Muscle of leg (tissue), 3 donors: ENCODE measurements at regions not wholly inside any gene's neighbourhood (a gene's known extent, or its start where the extent isn't known, plus 50 kb on each side); places are given as distances from the start of the nearest gene placed in this dataset.

Experiments
- DNase-seq: peaks from one replicate; pipeline ENCODE4 v3.0.0; 2013
- H3K27ac ChIP-seq: one replicate; pipeline ENCODE4 v1.5.1; 2013; ENCODE audit warnings: mild to moderate bottlenecking, low read length, control low read depth
- H3K27me3 ChIP-seq: one replicate; pipeline ENCODE4 v1.6.1; 2013; ENCODE audit warnings: low read length; ENCODE audit not compliant: control insufficient read depth, insufficient read depth
- H3K36me3 ChIP-seq: one replicate; pipeline ENCODE4 v1.6.1; 2013; ENCODE audit warnings: low read length; ENCODE audit not compliant: control insufficient read depth, insufficient read depth
- H3K4me1 ChIP-seq: one replicate; pipeline ENCODE4 v1.6.1; 2013; ENCODE audit warnings: low read length; ENCODE audit not compliant: control insufficient read depth, insufficient read depth
- H3K4me3 ChIP-seq: one replicate; pipeline ENCODE4 v1.5.1; 2013; ENCODE audit warnings: low read length, control low read depth
- H3K9me3 ChIP-seq: replicated peaks from 2 replicates; pipeline ENCODE4 v1.6.1; 2013; ENCODE audit warnings: low read depth, low read length; ENCODE audit not compliant: control insufficient read depth
- WGBS: methylation state at CpG from one replicate; pipeline ENCODE4 v1.1.5; 2013; ENCODE audit warnings: missing lambda C conversion rate; ENCODE audit not compliant: insufficient coverage; 5-methylcytosine and 5-hydroxymethylcytosine counted together

DNA sequence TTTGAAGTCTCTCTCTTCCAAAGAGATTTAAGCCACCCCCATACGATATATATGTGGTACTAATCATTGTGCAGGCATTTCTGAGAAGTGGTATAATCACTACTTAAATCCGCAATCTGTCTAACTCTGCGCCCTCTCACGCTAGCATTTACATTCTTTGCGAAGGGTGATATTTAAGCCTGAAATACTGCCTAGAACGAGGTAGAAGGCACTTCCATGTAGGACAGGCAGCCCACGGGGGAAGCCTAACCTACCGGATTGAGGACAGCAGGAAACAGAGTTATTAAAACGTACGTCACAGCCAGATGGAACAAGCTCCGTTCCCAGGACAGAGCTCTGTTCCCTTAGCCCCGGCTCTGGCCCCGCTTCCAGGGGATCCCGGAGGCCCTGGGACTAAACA, 59.3 kb upstream of the ECHDC3 start:
- no peak overlapping the region for H3K27ac ChIP-seq
- H3K27me3 ChIP-seq: peaks cover 8% of the 10 kb centered on the region
- peaks cover 27% of the 10 kb centered on the region for H3K4me1 ChIP-seq
- DNase-seq: peak; percentile 52
- no peak overlapping the region for H3K4me3 ChIP-seq
- H3K9me3 ChIP-seq: no peaks in the 10 kb centered on the region
- no peaks in the 10 kb centered on the region for H3K36me3 ChIP-seq
- 36% methylated on average over 6 of the region's 14 CpGs for WGBS

DNA sequence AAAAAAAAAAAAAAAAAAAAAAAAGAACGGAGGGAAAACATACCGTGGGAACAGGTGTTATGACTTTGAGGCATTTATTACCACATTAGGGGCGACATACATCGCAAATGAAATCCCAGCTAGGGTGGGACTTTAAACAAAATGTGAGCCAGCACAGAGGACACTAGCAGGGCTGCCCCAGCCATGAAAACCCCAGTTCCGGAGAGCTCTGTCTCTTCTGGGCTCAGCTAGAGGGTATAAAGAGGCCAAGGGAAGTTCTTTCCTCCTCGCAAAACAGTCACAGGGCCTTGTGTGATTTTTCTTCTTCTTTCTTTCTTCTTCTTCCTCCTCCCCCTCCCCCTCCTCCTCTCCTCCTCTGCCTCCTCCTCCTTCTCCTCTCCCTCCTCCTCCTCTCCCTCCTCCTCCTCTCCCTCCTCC, 59.9 kb upstream of the ECHDC3 start:
- no peaks in the 10 kb centered on the region for H3K9me3 ChIP-seq
- H3K4me1 ChIP-seq: peaks cover 21% of the 10 kb centered on the region
- H3K4me3 ChIP-seq: no peak overlapping the region
- H3K27me3 ChIP-seq: peaks cover 11% of the 10 kb centered on the region
- H3K36me3 ChIP-seq: no peaks in the 10 kb centered on the region
- H3K27ac ChIP-seq: no peak overlapping the region
- 51% methylated on average over 3 of the region's 6 CpGs for WGBS
- no peak for DNase-seq

DNA sequence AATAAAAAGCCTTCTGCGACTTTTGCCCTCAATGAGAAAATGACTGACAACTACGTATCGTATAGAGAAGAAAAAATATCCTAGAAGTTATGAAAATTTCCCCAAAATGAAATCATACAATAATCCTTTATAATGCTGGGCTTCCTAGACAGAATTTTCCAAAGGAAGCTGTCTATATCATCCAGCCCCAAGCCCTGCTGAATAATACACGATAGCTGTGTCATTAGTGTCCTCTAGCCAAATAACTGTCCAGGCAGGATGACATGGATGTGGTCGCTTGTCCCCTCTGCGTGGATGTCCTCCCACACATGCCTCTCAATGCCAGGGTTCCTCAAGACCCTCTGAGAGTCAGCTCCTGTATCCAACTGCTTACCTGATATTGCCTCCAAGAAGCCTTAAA, 61.7 kb upstream of the ECHDC3 start:
- 91% methylated on average over 3 of the region's 6 CpGs for WGBS
- no peak for DNase-seq
- Histone ChIP-seq H3K36me3 (no peaks in the 10 kb centered on the region), H3K27ac (no peak overlapping the region), H3K4me3 (no peak overlapping the region), H3K9me3 (no peaks in the 10 kb centered on the region), H3K4me1 (peaks cover 14% of the 10 kb centered on the region), H3K27me3 (peaks cover 14% of the 10 kb centered on the region)

DNA sequence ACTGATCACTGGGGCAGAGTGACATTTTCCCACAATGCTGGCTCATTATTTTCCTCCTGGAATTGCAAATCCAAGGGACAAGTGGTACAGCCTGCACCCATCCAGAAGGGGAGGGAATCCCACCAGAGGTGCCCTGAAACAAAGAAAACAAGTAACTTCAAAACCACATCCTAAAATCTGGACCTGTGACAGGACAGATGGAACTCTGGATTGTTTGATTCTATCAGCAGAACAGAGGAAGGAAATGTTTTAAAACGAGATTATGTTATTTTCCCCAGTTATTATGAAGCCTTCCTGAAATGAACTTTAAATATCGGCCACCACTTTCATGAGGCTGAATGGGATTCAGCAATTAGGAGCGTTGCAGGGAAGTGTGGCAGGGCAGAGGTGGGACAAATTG, 62.2 kb upstream of the ECHDC3 start:
- Histone ChIP-seq H3K27me3 (peaks cover 14% of the 10 kb centered on the region), H3K4me3 (no peak overlapping the region), H3K36me3 (no peaks in the 10 kb centered on the region), H3K4me1 (peaks cover 12% of the 10 kb centered on the region), H3K9me3 (no peaks in the 10 kb centered on the region), H3K27ac (no peak overlapping the region)
- DNase-seq: no peak
- 24% methylated on average over 2 of the region's 3 CpGs for WGBS

DNA sequence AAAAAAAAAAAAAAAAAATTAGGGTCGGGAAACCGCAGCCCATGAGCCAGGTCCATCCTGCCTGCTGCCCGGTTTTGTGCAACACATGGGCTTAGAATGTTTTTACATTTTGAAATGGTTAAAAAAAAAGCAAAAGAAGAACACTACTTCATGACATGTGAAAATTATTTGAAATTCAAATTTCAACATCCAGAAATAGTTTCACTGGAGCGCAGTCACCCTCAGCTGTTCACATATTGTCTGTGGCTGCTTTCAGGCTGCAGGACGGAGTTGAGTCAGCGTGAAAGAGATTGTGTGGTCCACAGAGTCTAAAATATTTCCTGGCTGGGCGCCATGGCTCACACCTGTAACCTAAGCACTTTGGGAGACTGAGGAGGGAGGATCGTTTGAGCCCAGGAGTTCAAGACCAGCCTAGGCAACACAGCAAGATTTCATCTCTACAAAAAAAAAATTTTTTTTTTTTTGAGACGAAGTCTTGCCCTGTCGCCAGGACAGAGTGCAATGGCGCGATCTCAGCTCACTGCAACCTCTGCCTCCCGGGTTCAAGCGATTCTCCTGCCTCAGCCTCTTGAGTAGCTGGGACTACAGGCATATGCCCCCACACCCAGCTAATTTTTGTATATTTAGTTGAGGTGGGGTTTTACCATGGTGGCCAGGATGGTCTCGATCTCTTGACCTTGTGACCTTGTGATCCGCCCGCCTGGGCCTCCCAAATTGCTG, 63.9 kb upstream of the ECHDC3 start:
- Histone ChIP-seq H3K9me3 (no peaks in the 10 kb centered on the region), H3K4me3 (no peak overlapping the region), H3K4me1 (peaks cover 9% of the 10 kb centered on the region), H3K27ac (no peak overlapping the region), H3K27me3 (peaks cover 11% of the 10 kb centered on the region), H3K36me3 (no peaks in the 10 kb centered on the region)
- no peak for DNase-seq
- 43% methylated on average over 4 of the region's 17 CpGs for WGBS

DNA sequence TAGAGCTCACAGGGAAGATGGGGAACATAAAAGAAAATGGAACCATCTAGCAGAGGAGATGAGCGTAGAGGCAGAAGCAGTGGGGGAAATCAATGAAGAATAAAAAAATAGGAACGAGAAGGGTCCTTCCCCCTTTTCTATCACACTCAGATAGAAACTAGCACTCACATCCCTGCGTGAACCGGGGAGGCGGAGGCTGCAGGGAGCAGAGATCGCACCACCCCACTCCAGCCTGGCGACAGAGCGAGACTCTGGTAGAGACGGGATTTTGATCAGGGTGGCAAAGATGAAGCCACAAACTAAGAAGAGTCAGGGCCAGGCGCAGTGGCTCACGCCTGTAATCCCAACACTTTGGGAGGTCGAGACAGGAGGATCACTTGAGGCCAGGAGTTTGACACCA, 64.7 kb upstream of the ECHDC3 start:
- H3K27ac ChIP-seq: no peak overlapping the region
- no peaks in the 10 kb centered on the region for H3K9me3 ChIP-seq
- 100% methylated on average over 4 of the region's 12 CpGs for WGBS
- no peaks in the 10 kb centered on the region for H3K36me3 ChIP-seq
- H3K27me3 ChIP-seq: peaks cover 11% of the 10 kb centered on the region
- peaks cover 4% of the 10 kb centered on the region for H3K4me1 ChIP-seq
- H3K4me3 ChIP-seq: no peak overlapping the region
- no peak for DNase-seq

DNA sequence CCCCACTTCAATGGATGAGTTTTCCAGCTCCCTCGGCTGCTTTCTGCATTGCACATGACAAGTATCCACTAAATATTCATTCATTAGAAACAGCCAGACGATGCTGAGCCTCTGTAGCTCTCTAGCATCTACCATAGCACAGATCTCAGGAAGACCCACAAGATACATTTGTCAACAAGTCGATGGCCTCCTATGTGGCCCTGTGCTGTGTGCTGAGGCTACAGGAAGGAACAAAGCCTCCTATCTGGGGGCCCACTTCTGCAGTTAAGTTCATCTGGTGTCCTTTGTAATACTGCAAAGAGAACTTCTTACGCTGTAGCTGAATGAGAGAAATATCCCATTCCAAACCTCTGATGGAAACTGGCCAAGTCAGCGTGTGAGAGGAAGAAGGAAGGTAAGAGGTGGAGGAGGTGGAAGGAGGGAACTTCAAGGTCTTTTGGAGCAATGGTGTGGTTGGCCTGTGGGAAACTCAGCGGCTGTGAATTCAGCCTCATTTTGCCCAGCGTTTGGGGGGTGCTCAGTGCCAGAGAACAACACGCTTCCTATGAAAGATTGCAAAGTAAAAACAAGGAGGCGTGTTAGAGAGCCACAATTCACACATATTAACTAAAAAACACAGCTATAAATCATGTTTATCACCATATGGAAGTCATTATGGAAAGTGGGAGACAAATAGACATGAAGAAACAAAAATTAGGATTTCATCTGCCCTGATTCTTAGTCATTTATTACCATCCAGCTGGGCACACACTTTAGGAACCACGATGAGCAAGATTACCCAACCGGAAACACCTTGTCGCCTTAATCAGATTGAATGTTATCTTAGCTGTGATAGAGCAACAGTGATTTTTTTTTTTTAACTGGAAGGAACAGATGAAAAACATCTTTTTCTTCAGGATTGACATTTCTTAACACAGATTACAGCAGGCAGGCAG, 62.2 kb upstream of the USP6NL start:
- no peak for DNase-seq
- Histone ChIP-seq H3K4me3 (no peak overlapping the region), H3K27me3 (peaks cover 6% of the 10 kb centered on the region), H3K36me3 (no peaks in the 10 kb centered on the region), H3K4me1 (peaks cover 2% of the 10 kb centered on the region), H3K27ac (no peak overlapping the region), H3K9me3 (no peaks in the 10 kb centered on the region)
- 28% methylated on average over 3 of the region's 12 CpGs for WGBS

DNA sequence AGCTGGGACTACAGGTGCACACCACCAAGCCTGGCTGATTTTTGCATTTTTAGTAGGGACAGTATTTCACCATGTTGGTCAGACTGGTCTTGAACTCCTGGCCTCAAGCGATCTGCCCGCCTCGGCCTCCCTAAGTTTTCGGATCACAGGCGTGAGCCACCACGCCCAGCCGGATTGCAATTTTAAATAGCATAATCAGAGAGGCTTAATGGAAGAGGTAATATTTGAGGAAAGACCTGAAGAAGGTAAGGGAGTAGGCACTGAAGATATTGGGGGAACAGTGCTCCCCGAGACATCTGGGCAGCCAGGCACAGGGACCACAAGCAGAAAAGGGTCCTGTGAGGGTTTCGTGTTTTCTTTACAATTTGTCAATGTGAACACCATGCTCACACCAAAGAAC, 61.4 kb upstream of the USP6NL start:
- Histone ChIP-seq H3K27ac (no peak overlapping the region), H3K9me3 (no peaks in the 10 kb centered on the region), H3K27me3 (peaks cover 6% of the 10 kb centered on the region), H3K4me1 (peaks cover 2% of the 10 kb centered on the region), H3K4me3 (no peak overlapping the region), H3K36me3 (no peaks in the 10 kb centered on the region)
- WGBS: 93% methylated on average over 9 of the region's 9 CpGs
- no peak for DNase-seq

DNA sequence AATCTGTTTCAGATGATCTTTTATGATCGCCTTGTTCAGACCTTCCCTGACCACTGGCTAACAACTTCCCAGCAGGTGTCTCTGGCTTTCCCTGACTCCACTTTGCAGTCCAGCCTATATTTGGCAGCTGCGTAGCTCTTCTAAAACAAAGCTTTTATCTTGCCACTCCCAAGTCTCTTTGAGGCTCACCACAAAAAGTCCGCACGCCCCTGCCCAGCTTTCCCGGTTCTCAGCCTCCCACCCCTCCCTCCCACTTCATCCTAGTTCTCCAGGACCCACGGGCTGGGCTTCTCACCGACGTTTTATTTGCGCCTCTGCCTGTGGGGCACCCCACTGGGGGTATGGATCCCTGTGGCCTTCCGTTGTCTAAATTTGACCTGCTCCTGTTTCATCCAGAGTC, 58.9 kb upstream of the USP6NL start:
- no peak for DNase-seq
- Histone ChIP-seq H3K36me3 (no peaks in the 10 kb centered on the region), H3K27ac (no peak overlapping the region), H3K9me3 (no peaks in the 10 kb centered on the region), H3K27me3 (no peaks in the 10 kb centered on the region), H3K4me1 (peaks cover 2% of the 10 kb centered on the region), H3K4me3 (no peak overlapping the region)
- WGBS: 54% methylated on average over 10 of the region's 10 CpGs

DNA sequence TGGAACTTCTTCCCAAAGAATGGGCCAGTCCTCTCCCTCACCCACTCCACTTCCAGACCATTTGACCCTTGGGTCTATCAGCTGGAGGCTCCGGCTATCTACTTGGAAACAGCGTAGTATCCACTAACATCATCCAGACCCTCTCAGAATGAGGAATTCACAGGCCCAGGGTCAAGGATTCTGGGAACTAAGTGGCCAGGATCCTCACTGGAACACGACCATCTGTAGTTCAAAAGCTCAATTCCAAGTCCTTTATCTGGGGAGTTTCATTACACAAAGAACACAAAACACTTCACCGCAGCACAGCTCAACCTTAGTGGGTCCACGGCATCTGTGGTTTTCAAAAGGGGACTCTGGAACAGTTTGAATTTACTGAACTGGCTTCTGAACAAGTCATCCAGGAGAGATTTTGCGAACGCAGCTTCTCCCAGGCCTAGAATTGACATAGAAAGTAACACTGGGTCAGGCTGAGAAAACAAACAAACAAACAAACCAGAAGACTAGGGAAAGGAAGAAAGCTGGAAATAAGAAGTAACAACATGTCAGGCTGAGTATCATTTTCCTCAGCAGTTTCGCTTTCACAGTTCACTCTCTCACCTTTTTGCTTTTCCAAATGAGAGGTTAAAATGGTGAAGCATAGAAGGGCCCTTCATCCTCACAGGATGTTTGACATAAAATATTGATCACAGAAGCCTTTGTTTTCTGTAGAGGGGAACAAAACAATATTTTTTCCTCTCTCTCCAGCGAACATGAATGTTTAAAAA, 57.6 kb upstream of the USP6NL start:
- no peak for DNase-seq
- peaks cover 6% of the 10 kb centered on the region for H3K4me1 ChIP-seq
- no peak overlapping the region for H3K4me3 ChIP-seq
- no peaks in the 10 kb centered on the region for H3K27me3 ChIP-seq
- 45% methylated on average over 3 of the region's 9 CpGs for WGBS
- H3K27ac ChIP-seq: no peak overlapping the region
- no peaks in the 10 kb centered on the region for H3K36me3 ChIP-seq
- no peaks in the 10 kb centered on the region for H3K9me3 ChIP-seq
